OCI-M2 (cell line): ENCODE measurements at regions not wholly inside any gene's neighbourhood (a gene's known extent, or its start where the extent isn't known, plus 50 kb on each side); places are given as distances from the start of the nearest gene placed in this dataset.
"Not testable (repeated sequence)": the region's sequence is repeated elsewhere in the genome, so short reads cannot be mapped to it uniquely, and the experiment has no call there.

Experiments
- DNase-seq: peaks from one replicate; lab custom pipeline; 2025; ENCODE audit not compliant: unreplicated experiment; lab: John Stamatoyannopoulos, UW

DNA sequence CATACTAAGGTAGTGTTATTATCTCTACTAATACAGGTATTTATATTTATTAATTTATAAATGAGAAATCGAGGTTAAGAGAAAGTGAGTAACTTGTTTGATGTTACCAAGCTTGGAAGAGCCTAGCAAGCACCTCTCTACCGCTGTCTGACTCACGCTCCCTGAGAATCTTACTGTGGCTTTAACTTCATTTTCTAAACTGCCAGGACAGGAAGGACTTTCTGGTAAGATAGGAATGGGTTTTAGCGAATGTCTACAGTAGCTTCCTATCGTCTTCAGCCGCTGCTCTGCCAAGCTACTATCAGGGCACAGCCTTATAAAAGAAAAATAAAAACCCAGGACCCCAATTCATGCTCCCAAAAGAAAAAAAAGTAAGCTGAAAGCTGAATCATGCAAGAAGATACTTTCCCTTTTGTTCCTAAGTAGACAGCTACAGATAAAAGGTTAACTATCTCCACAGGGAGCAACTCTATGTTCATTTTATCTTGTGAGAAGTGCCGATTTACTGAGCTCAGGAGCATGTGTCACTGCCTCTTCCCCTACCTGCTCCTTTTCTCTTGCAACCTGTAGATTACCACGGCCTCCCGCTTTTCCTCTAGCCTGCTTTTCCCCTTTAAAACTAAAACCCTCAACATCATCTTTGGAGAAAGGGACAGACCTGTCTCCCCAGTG lies 60.2 kb downstream of the THNSL1 start:
- DNase-seq, result no peak

DNA sequence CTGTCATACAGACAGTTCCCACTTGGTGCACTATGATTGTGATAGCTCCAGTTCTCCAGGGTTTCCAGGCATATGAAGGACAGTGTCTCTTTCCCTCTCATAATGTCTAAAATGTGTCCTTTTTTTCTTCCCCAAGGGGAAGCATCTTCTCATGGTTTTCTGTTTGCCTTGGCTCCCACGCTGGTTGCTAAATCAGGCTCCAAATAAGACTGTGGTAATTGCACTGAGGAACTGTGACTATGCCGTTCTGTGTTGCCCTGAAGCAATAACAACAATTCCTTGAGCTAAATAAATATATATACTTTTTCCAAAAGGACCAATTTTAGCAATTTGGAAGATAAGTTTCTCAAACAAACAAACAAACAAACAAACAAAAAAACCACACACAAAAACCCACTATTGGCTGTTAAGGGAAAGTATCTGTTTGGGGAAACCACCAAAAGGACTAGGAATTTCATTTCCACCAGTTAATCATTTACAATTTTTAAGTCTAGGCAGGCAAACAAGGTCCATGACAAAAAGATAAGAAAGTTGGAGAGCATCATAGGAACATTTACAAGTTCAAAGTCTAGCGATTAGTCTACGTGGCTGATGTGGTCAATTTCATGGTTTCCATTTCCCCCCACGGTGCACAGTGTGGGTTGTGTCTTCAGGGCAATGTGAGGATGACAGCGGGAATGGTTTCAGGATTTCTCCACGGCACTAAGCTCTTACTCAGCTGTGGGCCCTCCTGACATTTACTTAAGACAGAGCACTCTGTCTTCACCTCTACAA lies 62.4 kb downstream of the THNSL1 start:
- no peak for DNase-seq

GRCh38 chr10:25080880-25081581 lies 64.6 kb downstream of the THNSL1 start:
- peak; percentile 35 for DNase-seq

- no peak for DNase-seq
These were observed 66.1 kb downstream of the THNSL1 start for GRCh38 chr10:25082276-25083204.

GRCh38 chr10:25083546-25084111 lies 67.2 kb downstream of the THNSL1 start:
- no peak for DNase-seq

- DNase-seq, result no peak
These were observed 68.0 kb downstream of the THNSL1 start for GRCh38 chr10:25084447-25084846.

DNA sequence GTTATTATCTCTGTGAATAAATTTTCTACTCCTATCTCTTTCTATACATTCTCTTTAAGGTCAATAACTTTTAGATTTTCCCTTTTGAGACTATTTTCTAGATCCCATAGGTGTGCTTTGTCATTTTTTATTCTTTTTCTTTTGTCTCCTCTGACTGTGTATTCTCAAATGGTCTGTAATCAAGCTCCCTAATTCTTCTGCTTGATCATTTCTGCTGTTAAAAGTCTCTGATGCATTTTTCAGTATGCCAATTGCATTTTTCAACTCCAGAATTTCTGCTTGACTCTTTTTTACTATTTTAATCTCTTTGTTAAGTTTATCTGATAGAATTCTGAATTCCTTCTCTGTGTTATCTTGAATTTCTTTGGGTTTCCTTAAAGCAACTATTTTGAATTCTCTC lies 78.2 kb downstream of the THNSL1 start:
- DNase-seq, result no peak

DNA sequence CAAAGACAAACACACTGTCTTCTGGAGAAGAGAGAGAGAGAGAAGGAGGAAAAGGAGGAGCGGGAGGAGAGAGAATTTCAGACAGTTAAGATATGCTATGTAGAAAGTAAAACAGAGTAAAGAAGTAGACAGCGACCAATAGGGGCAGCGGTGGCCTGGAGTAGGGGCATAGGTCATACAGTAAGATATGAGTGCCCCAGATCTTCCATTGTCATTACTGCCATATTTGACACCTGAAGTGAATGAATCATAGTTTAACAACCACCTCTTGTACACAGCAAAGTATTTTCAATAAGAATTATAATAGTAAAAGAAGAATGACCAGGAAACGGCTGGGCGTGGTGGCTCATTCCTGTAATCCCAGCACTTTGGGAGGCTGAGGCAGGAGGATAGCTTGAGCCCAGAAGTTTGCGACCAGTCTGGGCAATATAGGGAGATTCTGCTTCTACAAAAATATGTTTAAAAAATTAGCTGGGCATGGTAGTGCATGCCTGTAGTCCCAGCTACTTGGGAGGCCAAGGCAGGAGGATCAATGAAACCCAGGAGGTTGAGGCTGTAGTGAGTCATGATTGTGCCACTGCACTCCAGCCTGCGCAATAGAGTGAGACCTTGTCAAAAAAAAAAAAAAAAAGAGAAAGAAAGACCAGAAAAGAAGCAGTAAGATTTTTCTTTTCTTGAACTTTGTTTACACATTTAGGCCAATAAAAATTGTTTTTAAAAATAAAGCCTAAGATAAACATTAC lies 77.0 kb upstream of the GPR158 start:
- DNase-seq, result no peak

DNA sequence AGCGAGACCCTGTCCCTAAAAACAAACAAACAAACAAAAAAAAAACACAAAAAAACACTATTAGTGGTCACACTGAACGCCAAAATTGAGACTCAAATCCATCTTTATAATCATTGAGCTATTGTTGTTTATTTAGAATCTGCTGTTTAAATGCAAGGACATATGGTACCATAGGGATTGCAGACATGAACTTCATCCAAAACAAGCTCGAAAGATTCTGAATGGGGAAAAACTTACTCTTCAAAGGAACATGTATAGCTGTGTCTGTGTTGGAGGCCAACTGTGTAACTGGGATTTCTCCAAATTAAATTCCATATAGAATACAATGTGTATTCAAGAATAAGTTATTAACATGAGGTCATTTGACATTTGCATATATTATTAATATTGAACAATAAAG lies 74.7 kb upstream of the GPR158 start:
- no peak for DNase-seq

GRCh38 chr10:25101461-25102146 lies 73.2 kb upstream of the GPR158 start:
- DNase-seq, result no peak

- DNase-seq, result no peak
These were observed 72.5 kb upstream of the GPR158 start for GRCh38 chr10:25102147-25102822.

GRCh38 chr10:25103703-25104102 lies 71.1 kb upstream of the GPR158 start:
- no peak for DNase-seq

DNA sequence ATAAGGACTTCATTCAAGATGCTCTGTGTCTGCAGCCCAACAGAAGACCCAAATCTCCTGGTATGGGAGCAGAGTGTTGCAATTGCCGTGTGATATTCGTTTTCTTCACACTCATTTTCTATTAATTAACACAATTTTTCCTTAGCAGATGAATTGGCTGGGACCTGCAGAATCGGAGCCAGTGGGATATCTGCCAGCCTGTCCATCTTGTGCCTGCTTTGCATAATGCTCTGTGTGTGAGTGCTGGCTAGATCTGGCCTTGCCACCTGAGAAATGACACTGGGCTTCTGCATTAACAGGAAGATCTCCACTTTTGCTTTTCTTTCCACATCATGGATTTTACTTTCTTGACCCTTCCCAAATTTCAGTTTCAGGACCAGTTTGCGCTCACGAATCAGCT lies 70.4 kb upstream of the GPR158 start:
- no peak for DNase-seq

DNA sequence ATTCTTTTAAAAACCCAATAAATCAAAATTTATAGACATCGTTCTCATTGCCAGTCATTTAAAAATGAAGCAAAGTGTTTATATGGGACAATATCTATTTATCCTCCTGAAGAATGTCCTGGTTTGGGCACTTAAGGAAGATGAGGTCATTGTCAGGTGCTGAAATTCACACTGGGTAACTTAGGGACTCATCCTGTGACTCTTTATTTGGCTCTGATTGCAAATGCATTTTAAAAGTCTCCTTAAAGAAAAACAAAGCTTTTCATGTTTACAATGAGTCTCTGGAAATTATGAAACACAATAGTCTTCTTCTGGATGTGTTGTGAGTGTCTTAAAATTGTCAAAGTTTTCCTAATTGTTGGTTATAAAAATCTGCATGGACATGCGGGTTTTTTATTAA lies 69.5 kb upstream of the GPR158 start:
- no peak for DNase-seq

DNA sequence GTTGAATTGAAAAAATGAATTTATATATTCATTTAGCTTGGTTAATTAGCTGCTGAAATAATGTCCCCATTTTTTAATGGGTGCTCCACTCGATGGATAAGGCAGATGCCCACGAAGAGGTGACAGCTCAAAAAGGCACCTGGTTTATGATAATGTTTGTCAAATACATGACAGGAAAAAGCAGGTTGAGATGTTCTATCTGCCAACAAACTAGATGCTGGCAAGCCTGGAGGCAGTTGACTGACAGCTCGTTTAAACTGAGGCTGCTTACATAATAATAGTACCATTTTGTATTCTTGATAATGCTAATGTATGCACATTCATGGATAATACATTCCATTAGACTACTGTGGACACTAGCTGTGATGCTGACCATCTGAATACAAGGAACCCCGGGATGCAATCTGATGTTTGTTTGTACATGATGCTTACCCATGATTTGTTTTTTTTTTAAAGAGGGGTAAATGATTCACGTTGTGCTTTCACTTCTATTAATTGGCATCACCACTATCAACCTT lies 69.0 kb upstream of the GPR158 start:
- DNase-seq, result no peak

- DNase-seq, result no peak
These were observed 67.0 kb upstream of the GPR158 start for GRCh38 chr10:25107756-25108155.

GRCh38 chr10:25109896-25110295 lies 64.9 kb upstream of the GPR158 start:
- DNase-seq, result not testable (repeated sequence)

- DNase-seq, result no peak
These were observed 62.8 kb upstream of the GPR158 start for GRCh38 chr10:25112016-25112415.
